Trophoblast cell (in vitro differentiated cells and primary cell): ENCODE measurements at regions not wholly inside any gene's neighbourhood (a gene's known extent, or its start where the extent isn't known, plus 50 kb on each side); places are given as distances from the start of the nearest gene placed in this dataset.

ENCODE experiments used
- DNase-seq, 2 donors: peaks; one replicate each; pipeline ENCODE4 v3.0.0-alpha.2; 2016
- H2AFZ ChIP-seq: 2 replicates; pipeline ENCODE4 v1.6.1; 2013; ENCODE audit warnings: low read length, moderate library complexity, mild to moderate bottlenecking; ENCODE audit not compliant: insufficient read depth, poor library complexity
- H2AK5ac ChIP-seq: 2 replicates; pipeline ENCODE4 v1.6.1; 2013; ENCODE audit warnings: mild to moderate bottlenecking, low read length
- H2BK120ac ChIP-seq: 2 replicates; pipeline ENCODE4 v1.6.1; 2013; ENCODE audit warnings: low read length, mild to moderate bottlenecking, moderate library complexity; ENCODE audit not compliant: insufficient read depth, poor library complexity
- H2BK12ac ChIP-seq: 2 replicates; pipeline ENCODE4 v1.6.1; 2013; ENCODE audit warnings: mild to moderate bottlenecking, low read length, moderate library complexity
- H2BK5ac ChIP-seq: 2 replicates; pipeline ENCODE4 v1.6.1; 2013; ENCODE audit warnings: low read length, low read depth, moderate library complexity, mild to moderate bottlenecking; ENCODE audit not compliant: poor library complexity
- H3K14ac ChIP-seq: 2 replicates; pipeline ENCODE4 v1.6.1; 2013; ENCODE audit warnings: mild to moderate bottlenecking, low read length
- H3K18ac ChIP-seq: 2 replicates; pipeline ENCODE4 v1.6.1; 2013; ENCODE audit warnings: mild to moderate bottlenecking, low read length
- H3K23ac ChIP-seq: 2 replicates; pipeline ENCODE4 v1.6.1; 2013; ENCODE audit warnings: low read length
- H3K27ac ChIP-seq: 2 replicates; pipeline ENCODE4 v1.5.1; 2013; ENCODE audit warnings: low read depth, mild to moderate bottlenecking, inconsistent platforms, low read length, moderate library complexity
- H3K27me3 ChIP-seq: 2 replicates; pipeline ENCODE4 v1.6.1; 2013; ENCODE audit warnings: inconsistent platforms, mild to moderate bottlenecking, low read length, moderate library complexity; ENCODE audit not compliant: insufficient read depth
- H3K36me3 ChIP-seq, 2 experiments: 1 replicate in 1 of 2; 2 replicates in 1 of 2; pipeline ENCODE4 v1.6.1; 2013; ENCODE audit warnings: low read length in 2 of 2, mild to moderate bottlenecking in 2 of 2, moderate library complexity in 1 of 2; ENCODE audit not compliant: insufficient read depth in 2 of 2, control insufficient read depth in 1 of 2
- H3K4ac ChIP-seq: 2 replicates; pipeline ENCODE4 v1.6.1; 2013; ENCODE audit warnings: low read depth, mild to moderate bottlenecking, low read length, moderate library complexity
- H3K4me1 ChIP-seq, 2 experiments: 1 replicate in 1 of 2; 2 replicates in 1 of 2; pipeline ENCODE4 v1.6.1; 2013; ENCODE audit warnings: low read length in 2 of 2, mild to moderate bottlenecking in 2 of 2, moderate library complexity in 1 of 2; ENCODE audit not compliant: insufficient read depth in 2 of 2, control insufficient read depth in 1 of 2
- H3K4me2 ChIP-seq: 2 replicates; pipeline ENCODE4 v1.6.1; 2013; ENCODE audit warnings: inconsistent platforms, mild to moderate bottlenecking, low read length, moderate library complexity
- H3K4me3 ChIP-seq: 2 replicates; pipeline ENCODE4 v1.5.1; 2013; ENCODE audit warnings: mild to moderate bottlenecking, low read depth, low read length, inconsistent platforms
- H3K79me1 ChIP-seq: one replicate; pipeline ENCODE4 v1.6.1; 2013; ENCODE audit warnings: low read length
- H3K79me2 ChIP-seq: 2 replicates; pipeline ENCODE4 v1.6.1; 2013; ENCODE audit warnings: low read length, mild to moderate bottlenecking; ENCODE audit not compliant: control insufficient read depth, insufficient read depth, poor library complexity
- H3K9ac ChIP-seq: 2 replicates; pipeline ENCODE4 v1.6.1; 2013; ENCODE audit warnings: mild to moderate bottlenecking, low read length
- H3K9me3 ChIP-seq: 2 replicates; pipeline ENCODE4 v1.6.1; 2013; ENCODE audit warnings: low read depth, mild to moderate bottlenecking, control low read depth, inconsistent platforms, low read length; ENCODE audit not compliant: insufficient read depth
- H4K12ac ChIP-seq: 2 replicates; pipeline ENCODE4 v1.6.1; 2013; ENCODE audit warnings: low read depth, mild to moderate bottlenecking, low read length, moderate library complexity
- H4K8ac ChIP-seq: 2 replicates; pipeline ENCODE4 v1.6.1; 2013; ENCODE audit warnings: low read depth, mild to moderate bottlenecking, low read length, moderate library complexity
- H4K91ac ChIP-seq: one replicate; pipeline ENCODE4 v1.6.1; 2013; ENCODE audit warnings: low read depth, mild to moderate bottlenecking, low read length, moderate library complexity
- WGBS: extraction: QIAGEN DNeasy Blood & Tissue Kit; methylation state at CpG from one replicate; pipeline ENCODE4 v1.1.7; 2013; ENCODE audit warnings: missing lambda C conversion rate; ENCODE audit not compliant: insufficient read length, insufficient coverage; ENCODE audit errors: extremely low coverage; 5-methylcytosine and 5-hydroxymethylcytosine counted together

GRCh38 chr11:46223252-46223513 lies 54.3 kb upstream of the CREB3L1 start:
- no CpG with 5 or more reads among the region's 4 CpGs for WGBS

DNA sequence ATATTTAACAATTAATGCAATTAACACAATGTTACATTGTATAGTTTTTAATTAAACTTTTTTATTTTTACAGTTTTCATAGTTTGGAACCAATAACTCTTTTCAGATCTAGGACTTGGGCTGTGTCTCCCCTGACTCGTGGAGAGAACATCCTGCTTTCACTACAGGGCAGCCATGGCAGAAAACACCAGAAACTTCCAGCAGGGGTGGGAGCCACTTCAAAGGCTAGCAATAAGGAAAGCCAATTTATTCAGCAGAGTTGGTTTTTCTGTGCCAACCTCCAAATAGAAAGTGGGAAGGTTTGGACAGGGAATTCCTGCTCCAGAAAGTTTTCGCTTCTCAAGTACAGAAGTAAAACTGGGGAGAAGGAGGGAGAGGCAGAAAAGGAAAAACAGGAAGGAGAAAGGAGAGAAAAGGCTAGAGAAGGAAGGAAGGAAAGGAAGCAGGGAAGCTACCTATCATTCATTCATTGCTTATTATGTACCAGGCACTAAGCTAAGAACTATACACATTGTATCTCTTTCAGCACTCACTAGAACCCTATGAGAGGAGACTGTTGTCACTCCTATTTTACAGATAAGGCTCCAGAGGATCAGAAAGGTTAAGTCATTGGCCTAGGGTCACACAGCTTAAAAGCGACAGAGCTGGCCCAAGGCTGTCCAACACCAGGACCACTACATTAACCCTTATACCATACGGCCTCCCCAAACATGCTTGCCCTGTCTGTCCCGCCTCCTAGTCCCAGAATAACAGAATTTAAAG lies 54.8 kb upstream of the CREB3L1 start:
- Histone ChIP-seq H3K14ac (no peak overlapping the region), H4K12ac (no peak overlapping the region), H2BK12ac (no peak overlapping the region), H2BK5ac (no peak overlapping the region), H4K8ac (no peak overlapping the region), H3K4me1 (no peaks in the 10 kb centered on the region), H3K79me2 (no peaks in the 10 kb centered on the region), H3K27me3 (no peaks in the 10 kb centered on the region), H3K4me3 (no peak overlapping the region), H3K79me1 (no peaks in the 10 kb centered on the region), H2BK120ac (no peak overlapping the region), H2AK5ac (no peak overlapping the region), H3K27ac (no peak overlapping the region), H3K23ac (no peak overlapping the region), H3K36me3 (no peaks in the 10 kb centered on the region), H3K9ac (no peak overlapping the region), H4K91ac (no peak overlapping the region), H2AFZ (no peak overlapping the region), H3K4me2 (no peak overlapping the region), H3K18ac (no peak overlapping the region), H3K4ac (no peak overlapping the region), H3K9me3 (no peaks in the 10 kb centered on the region)
- no peak for DNase-seq
- WGBS, result no CpG with 5 or more reads among the region's 5 CpGs

More at GRCh38 chr11:46223252-46223513, 54.3 kb upstream of the CREB3L1 start:
- H3K4me3 ChIP-seq, result no peak overlapping the region
- no peaks in the 10 kb centered on the region for H3K9me3 ChIP-seq
- H4K91ac ChIP-seq, result no peak overlapping the region
- H2BK5ac ChIP-seq, result no peak overlapping the region
- no peaks in the 10 kb centered on the region for H3K79me2 ChIP-seq
- H3K23ac ChIP-seq, result no peak overlapping the region
- H2BK120ac ChIP-seq, result no peak overlapping the region
- H4K12ac ChIP-seq, result no peak overlapping the region
- H3K9ac ChIP-seq, result no peak overlapping the region
- H3K4ac ChIP-seq, result no peak overlapping the region
- H2AFZ ChIP-seq, result no peak overlapping the region
- no peak overlapping the region for H3K18ac ChIP-seq
- no peak overlapping the region for H2BK12ac ChIP-seq
- H3K4me2 ChIP-seq, result no peak overlapping the region
- H3K36me3 ChIP-seq, result no peaks in the 10 kb centered on the region
- no peak overlapping the region for H4K8ac ChIP-seq
- H3K4me1 ChIP-seq, result no peaks in the 10 kb centered on the region
- no peaks in the 10 kb centered on the region for H3K79me1 ChIP-seq
- no peak overlapping the region for H3K14ac ChIP-seq
- no peaks in the 10 kb centered on the region for H3K27me3 ChIP-seq
- no peak overlapping the region for H2AK5ac ChIP-seq
- H3K27ac ChIP-seq, result no peak overlapping the region
- DNase-seq, result no peak

- Histone ChIP-seq H2BK12ac (no peak overlapping the region), H3K4me1 (no peaks in the 10 kb centered on the region), H3K36me3 (no peaks in the 10 kb centered on the region), H3K4me2 (no peak overlapping the region), H3K27ac (no peak overlapping the region), H3K23ac (no peak overlapping the region), H3K14ac (no peak overlapping the region), H3K9ac (no peak overlapping the region), H3K9me3 (no peaks in the 10 kb centered on the region), H3K27me3 (no peaks in the 10 kb centered on the region), H3K4ac (no peak overlapping the region), H4K8ac (no peak overlapping the region), H2BK5ac (no peak overlapping the region), H3K79me1 (no peaks in the 10 kb centered on the region), H4K12ac (no peak overlapping the region), H3K79me2 (no peaks in the 10 kb centered on the region), H2BK120ac (no peak overlapping the region), H3K18ac (no peak overlapping the region), H4K91ac (no peak overlapping the region), H2AK5ac (no peak overlapping the region), H2AFZ (no peak overlapping the region), H3K4me3 (no peak overlapping the region)
- no peak for DNase-seq
- WGBS, result no CpG with 5 or more reads among the region's 3 CpGs
Observed at GRCh38 chr11:46220313-46220712, 57.1 kb upstream of the CREB3L1 start.

DNA sequence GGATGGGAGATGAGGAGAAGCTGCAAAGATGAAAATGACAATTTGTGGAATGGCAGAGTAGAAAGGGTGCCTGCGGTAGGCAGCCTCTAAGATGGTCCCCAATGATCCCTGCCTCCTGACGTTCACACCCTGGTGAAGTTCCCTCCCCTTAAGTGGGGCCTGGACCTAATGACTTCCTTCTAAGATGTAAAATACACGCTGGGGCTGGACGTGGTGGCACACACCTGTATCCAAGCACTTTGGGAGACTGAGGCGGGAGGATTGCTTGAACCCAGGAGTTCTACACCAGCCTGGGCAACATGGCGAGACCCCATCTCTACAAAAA lies 60.7 kb upstream of the CREB3L1 start:
- no peaks in the 10 kb centered on the region for H3K79me1 ChIP-seq
- H3K27me3 ChIP-seq, result no peaks in the 10 kb centered on the region
- H3K36me3 ChIP-seq, result no peaks in the 10 kb centered on the region
- H3K4me2 ChIP-seq, result no peak overlapping the region
- H3K27ac ChIP-seq, result no peak overlapping the region
- no peak overlapping the region for H3K18ac ChIP-seq
- H2BK5ac ChIP-seq, result no peak overlapping the region
- no peak overlapping the region for H2AK5ac ChIP-seq
- no peak for DNase-seq
- no peaks in the 10 kb centered on the region for H3K79me2 ChIP-seq
- no peak overlapping the region for H2BK12ac ChIP-seq
- no peak overlapping the region for H3K14ac ChIP-seq
- H4K12ac ChIP-seq, result no peak overlapping the region
- no peak overlapping the region for H2AFZ ChIP-seq
- no peaks in the 10 kb centered on the region for H3K9me3 ChIP-seq
- H3K4ac ChIP-seq, result no peak overlapping the region
- H3K23ac ChIP-seq, result no peak overlapping the region
- no peak overlapping the region for H2BK120ac ChIP-seq
- no peaks in the 10 kb centered on the region for H3K4me1 ChIP-seq
- H4K91ac ChIP-seq, result no peak overlapping the region
- H3K9ac ChIP-seq, result no peak overlapping the region
- no CpG with 5 or more reads among the region's 6 CpGs for WGBS
- H4K8ac ChIP-seq, result no peak overlapping the region
- H3K4me3 ChIP-seq, result no peak overlapping the region
